Lower lobe of right lung (tissue), 2 donors: ENCODE measurements at regions not wholly inside any gene's neighbourhood (a gene's known extent, or its start where the extent isn't known, plus 50 kb on each side); places are given as distances from the start of the nearest gene placed in this dataset.

Experiments used
- ATAC-seq, 2 donors: fragments of 200-7000 bp; cut with Tn5 transposase; one replicate each; pipeline ENCODE4 v1.9.1; 2020 to 2022; ENCODE audit warnings: mild to moderate bottlenecking in 2 of 2, moderate library complexity in 2 of 2
- DNase-seq: peaks from one replicate; pipeline ENCODE4 v3.0.0-alpha.2; 2020
- H3K27ac ChIP-seq: fragments of 200-600 bp; one replicate; pipeline ENCODE4 v1.8.0; 2022
- H3K27me3 ChIP-seq: fragments of 200-600 bp; one replicate; pipeline ENCODE4 v1.8.0; 2022; ENCODE audit warnings: low read depth
- H3K36me3 ChIP-seq: fragments of 200-600 bp; one replicate; pipeline ENCODE4 v1.8.0; 2022; ENCODE audit warnings: mild to moderate bottlenecking
- H3K4me1 ChIP-seq: fragments of 200-600 bp; one replicate; pipeline ENCODE4 v1.8.0; 2022
- H3K4me3 ChIP-seq: fragments of 200-600 bp; one replicate; pipeline ENCODE4 v1.8.0; 2022; ENCODE audit warnings: mild to moderate bottlenecking
- H3K9me3 ChIP-seq: fragments of 200-600 bp; one replicate; pipeline ENCODE4 v1.8.0; 2022
- CTCF ChIP-seq: fragments of 200-600 bp; IDR thresholded peaks from one replicate; pipeline ENCODE4 v1.8.0; 2022; ENCODE audit warnings: antibody characterized with exemption, mild to moderate bottlenecking
- intact Hi-C: fragments of 100-400 bp; cut with DNase I; formaldehyde crosslinking; loops from one replicate; pipeline ENCODE4 v1.11.0; 2022
- donor health status: DM: no; HTN: yes; CAD: no; lungs with severe emphysema.

GRCh38 chr9:115781070-115781736 lies 372.4 kb upstream of the PAPPA start:
- Histone ChIP-seq H3K4me1 (no peaks in the 10 kb centered on the region), H3K9me3 (no peaks in the 10 kb centered on the region), H3K4me3 (no peak overlapping the region), H3K27me3 (no peaks in the 10 kb centered on the region), H3K36me3 (no peaks in the 10 kb centered on the region), H3K27ac (no peak overlapping the region)
- no peak for TF ChIP-seq CTCF
- intact Hi-C loops: no loop called here
- DNase-seq (no peak), ATAC-seq (no peak)

- Histone ChIP-seq H3K27ac (no peak overlapping the region), H3K4me1 (no peaks in the 10 kb centered on the region), H3K4me3 (no peak overlapping the region), H3K27me3 (no peaks in the 10 kb centered on the region), H3K9me3 (no peaks in the 10 kb centered on the region), H3K36me3 (no peaks in the 10 kb centered on the region)
- no peak for DNase-seq
- intact Hi-C loops: no loop called here
- no peak for TF ChIP-seq CTCF
- ATAC-seq: no peak
Measured at GRCh38 chr9:115786321-115786720, 367.3 kb upstream of the PAPPA start.

- Histone ChIP-seq H3K9me3 (no peaks in the 10 kb centered on the region), H3K4me3 (no peak overlapping the region), H3K36me3 (no peaks in the 10 kb centered on the region), H3K27me3 (no peaks in the 10 kb centered on the region), H3K27ac (no peak overlapping the region), H3K4me1 (no peaks in the 10 kb centered on the region)
- no peak for TF ChIP-seq CTCF
- DNase-seq: no peak
- ATAC-seq: no peak
- intact Hi-C loops: no loop called here
Measured at GRCh38 chr9:115790520-115790919, 363.1 kb upstream of the PAPPA start.

- H3K4me1 ChIP-seq: no peaks in the 10 kb centered on the region
- ATAC-seq: no peak
Measured at GRCh38 chr9:115794921-115795475, 358.6 kb upstream of the PAPPA start.

DNA sequence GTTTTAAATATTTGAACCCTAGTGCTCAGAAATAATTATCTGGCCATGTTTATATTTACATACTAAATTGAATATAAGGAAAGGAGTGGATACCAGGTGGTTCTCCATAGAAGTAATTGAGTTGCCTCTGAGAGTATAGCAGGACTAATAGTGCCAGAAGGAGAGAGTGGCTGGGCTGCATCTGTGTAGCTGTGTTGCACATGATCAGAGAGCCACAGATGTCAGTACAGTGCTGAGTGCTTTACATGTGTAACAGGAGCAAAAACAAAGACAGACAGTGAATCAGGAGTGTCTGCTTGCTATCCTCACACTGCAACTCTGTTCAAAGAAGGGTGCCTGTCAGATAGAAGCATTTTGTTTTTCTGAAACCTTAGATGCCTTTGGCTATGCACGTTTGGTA lies 353.9 kb upstream of the PAPPA start:
- Histone ChIP-seq H3K9me3 (no peaks in the 10 kb centered on the region), H3K27ac (no peak overlapping the region), H3K36me3 (no peaks in the 10 kb centered on the region), H3K4me3 (no peak overlapping the region), H3K4me1 (no peaks in the 10 kb centered on the region), H3K27me3 (no peaks in the 10 kb centered on the region)
- ATAC-seq (no peak), DNase-seq (no peak)
- intact Hi-C loops: no loop called here
- TF ChIP-seq CTCF: no peak

More at GRCh38 chr9:115794921-115795475, 358.6 kb upstream of the PAPPA start:
- no peak for TF ChIP-seq CTCF
- intact Hi-C loops: no loop called here
- H3K4me3 ChIP-seq: no peak overlapping the region
- H3K9me3 ChIP-seq: no peaks in the 10 kb centered on the region
- no peak for DNase-seq
- no peaks in the 10 kb centered on the region for H3K36me3 ChIP-seq
- no peaks in the 10 kb centered on the region for H3K27me3 ChIP-seq
- H3K27ac ChIP-seq: no peak overlapping the region
